Colonic mucosa (tissue), 4 donors: ENCODE measurements at regions not wholly inside any gene's neighbourhood (a gene's known extent, or its start where the extent isn't known, plus 50 kb on each side); places are given as distances from the start of the nearest gene placed in this dataset.

Experiments used
- DNase-seq: peaks from one replicate; pipeline ENCODE4 v3.0.0-alpha.2; 2020
- H3K27ac ChIP-seq: fragments of 200-600 bp; one replicate; pipeline ENCODE4 v1.8.0; 2021
- H3K27me3 ChIP-seq: fragments of 200-600 bp; one replicate; pipeline ENCODE4 v1.8.0; 2021
- H3K36me3 ChIP-seq: fragments of 200-600 bp; one replicate; pipeline ENCODE4 v1.8.0; 2021
- H3K4me1 ChIP-seq: fragments of 200-600 bp; one replicate; pipeline ENCODE4 v1.8.0; 2021; ENCODE audit warnings: mild to moderate bottlenecking
- H3K4me3 ChIP-seq: fragments of 200-600 bp; one replicate; pipeline ENCODE4 v1.8.0; 2021
- H3K9ac ChIP-seq, 2 donors: one replicate each; pipeline ENCODE4 v1.7.0; 2013; ENCODE audit warnings: control low read depth in 2 of 2, low read depth in 2 of 2, low read length in 2 of 2
- H3K9me3 ChIP-seq: fragments of 200-600 bp; one replicate; pipeline ENCODE4 v1.8.0; 2021
- CTCF ChIP-seq: fragments of 200-600 bp; IDR thresholded peaks from one replicate; pipeline ENCODE4 v1.8.0; 2022; ENCODE audit warnings: antibody characterized with exemption, mild to moderate bottlenecking
- intact Hi-C: fragments of 100-400 bp; cut with DNase I; formaldehyde crosslinking; loops from one replicate; pipeline ENCODE4 v1.14.1; 2022
- donor health status: healthy.
- donor health status: DM: no; HTN: no; CAD: no.
- donor health status: DM: no; HTN: no; CAD: no.

DNA sequence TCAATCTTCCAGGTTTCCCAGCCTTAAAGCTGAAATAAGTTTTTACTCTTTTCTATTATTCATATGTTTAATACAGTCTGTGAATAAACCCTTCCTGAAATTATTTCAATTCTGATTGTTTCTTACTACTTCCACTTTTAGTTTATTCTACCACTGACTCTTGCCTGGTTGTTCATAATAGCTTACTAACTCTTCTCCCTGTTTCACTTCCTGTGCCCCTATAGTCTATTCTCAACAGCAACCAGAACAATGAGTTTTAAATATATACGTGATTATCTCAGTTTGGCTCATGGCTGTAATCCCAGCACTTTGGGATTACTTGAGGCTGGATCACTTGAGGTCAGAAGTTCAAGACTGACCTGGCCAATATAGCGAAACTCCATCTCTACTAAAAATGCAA is 408.0 kb upstream of the SPOCK3 start:
- no peak for TF ChIP-seq CTCF
- Histone ChIP-seq H3K27ac (no peak overlapping the region), H3K36me3 (no peaks in the 10 kb centered on the region), H3K9me3 (no peaks in the 10 kb centered on the region), H3K4me3 (no peak overlapping the region), H3K27me3 (no peaks in the 10 kb centered on the region), H3K4me1 (no peaks in the 10 kb centered on the region), H3K9ac (no peak overlapping the region)
- no peak for DNase-seq
- intact Hi-C loops, result no loop called here

GRCh38 chr4:167645358-167645757 is 411.1 kb upstream of the SPOCK3 start:
- no peaks in the 10 kb centered on the region for H3K36me3 ChIP-seq
- intact Hi-C loops, result no loop called here
- no peaks in the 10 kb centered on the region for H3K9me3 ChIP-seq
- no peak for TF ChIP-seq CTCF
- H3K27me3 ChIP-seq, result no peaks in the 10 kb centered on the region
- no peaks in the 10 kb centered on the region for H3K4me1 ChIP-seq
- no peak overlapping the region for H3K4me3 ChIP-seq
- DNase-seq, result no peak
- H3K9ac ChIP-seq, result no peak overlapping the region
- no peak overlapping the region for H3K27ac ChIP-seq

DNA sequence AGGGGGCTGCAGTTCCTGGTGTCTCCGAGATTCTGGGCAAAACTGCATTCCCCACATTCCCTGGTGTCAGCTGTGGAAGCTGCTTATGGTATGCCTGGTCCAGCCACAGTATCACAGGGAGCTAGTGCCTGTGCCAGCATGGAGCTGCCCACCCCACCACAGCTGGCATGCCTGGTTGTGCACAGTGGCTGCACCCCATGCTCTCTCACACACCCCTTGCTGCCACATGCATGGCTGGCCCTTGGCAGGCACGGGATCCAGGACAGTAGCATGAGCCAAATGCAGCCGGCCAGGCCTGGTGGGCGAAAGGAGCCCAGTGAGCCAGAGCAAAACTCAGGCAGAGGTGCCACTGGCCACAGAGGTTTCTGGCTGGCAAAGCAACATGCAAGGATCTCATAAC is 418.0 kb upstream of the SPOCK3 start:
- Histone ChIP-seq H3K9me3 (no peaks in the 10 kb centered on the region), H3K9ac (no peak overlapping the region), H3K27ac (no peak overlapping the region), H3K27me3 (no peaks in the 10 kb centered on the region), H3K4me1 (no peaks in the 10 kb centered on the region), H3K36me3 (no peaks in the 10 kb centered on the region), H3K4me3 (no peak overlapping the region)
- intact Hi-C loops, result no loop called here
- no peak for DNase-seq
- no peak for TF ChIP-seq CTCF

DNA sequence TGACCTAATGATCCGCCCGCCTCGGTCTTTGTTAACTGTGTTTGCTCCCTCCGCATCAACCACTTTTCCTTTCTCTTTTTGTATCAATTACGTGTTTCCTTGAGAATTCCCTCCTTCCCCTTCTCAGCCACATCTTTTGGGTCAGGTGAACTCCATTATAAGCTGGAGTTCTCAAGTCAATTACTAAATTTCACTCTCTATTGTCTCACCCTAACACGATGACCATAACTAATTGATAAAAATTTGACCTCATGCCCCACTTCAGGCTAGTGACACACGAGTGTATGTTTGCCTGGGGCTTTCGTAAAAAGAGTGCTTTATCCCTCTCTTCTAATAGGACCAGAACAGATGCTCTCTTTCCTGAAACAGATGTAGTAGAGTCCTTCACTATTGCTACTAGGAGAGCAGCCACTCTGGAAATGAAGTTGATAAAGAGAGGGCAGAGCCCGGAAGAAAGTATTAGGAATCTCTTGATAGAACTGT is 403.6 kb upstream of the ANXA10 start:
- H3K27ac ChIP-seq, result no peak overlapping the region
- no peak for DNase-seq
- H3K27me3 ChIP-seq, result no peaks in the 10 kb centered on the region
- H3K36me3 ChIP-seq, result no peaks in the 10 kb centered on the region
- no peak overlapping the region for H3K4me3 ChIP-seq
- no peak for TF ChIP-seq CTCF
- intact Hi-C loops, result no loop called here
- H3K4me1 ChIP-seq, result no peaks in the 10 kb centered on the region
- no peaks in the 10 kb centered on the region for H3K9me3 ChIP-seq
- no peak overlapping the region for H3K9ac ChIP-seq

DNA sequence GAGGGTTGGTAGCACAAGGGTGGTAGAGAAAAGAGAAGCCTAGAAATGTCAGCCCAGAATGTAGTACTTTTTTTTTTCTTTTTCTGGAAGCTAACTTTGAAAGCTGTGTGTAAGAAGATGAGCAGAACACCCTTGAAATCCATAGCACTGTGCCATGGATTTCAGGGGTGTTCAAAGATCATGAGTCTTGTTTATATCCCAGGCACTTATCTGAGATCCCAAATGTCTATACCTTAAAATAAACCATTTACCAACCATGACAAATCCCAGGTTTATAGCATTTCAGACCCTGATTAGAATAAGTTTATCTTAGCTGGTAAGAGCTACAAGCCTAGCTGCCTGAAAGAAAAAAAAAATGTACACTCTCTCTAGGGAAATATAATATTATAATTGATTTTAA is 389.9 kb upstream of the ANXA10 start:
- TF ChIP-seq CTCF, result no peak
- no peak overlapping the region for H3K27ac ChIP-seq
- H3K9me3 ChIP-seq, result no peaks in the 10 kb centered on the region
- DNase-seq, result no peak
- no peak overlapping the region for H3K9ac ChIP-seq
- no peak overlapping the region for H3K4me3 ChIP-seq
- H3K4me1 ChIP-seq, result no peaks in the 10 kb centered on the region
- H3K36me3 ChIP-seq, result no peaks in the 10 kb centered on the region
- H3K27me3 ChIP-seq, result no peaks in the 10 kb centered on the region
- intact Hi-C loops, result no loop called here

- no peak for TF ChIP-seq CTCF
- H3K9me3 ChIP-seq, result no peaks in the 10 kb centered on the region
- no peak overlapping the region for H3K9ac ChIP-seq
- H3K27me3 ChIP-seq, result no peaks in the 10 kb centered on the region
- no peak overlapping the region for H3K27ac ChIP-seq
- no peak overlapping the region for H3K4me3 ChIP-seq
- no peaks in the 10 kb centered on the region for H3K36me3 ChIP-seq
- intact Hi-C loops, result no loop called here
- no peaks in the 10 kb centered on the region for H3K4me1 ChIP-seq
- DNase-seq, result no peak
Observed at GRCh38 chr4:167711517-167711916, 380.8 kb upstream of the ANXA10 start.
